Gastroesophageal sphincter (tissue), 4 donors: ENCODE measurements at regions not wholly inside any gene's neighbourhood (a gene's known extent, or its start where the extent isn't known, plus 50 kb on each side); places are given as distances from the start of the nearest gene placed in this dataset.

ENCODE experiments used
- ATAC-seq: fragments of 150-250 bp; one replicate; pipeline ENCODE4 v1.9.1; 2016; ENCODE audit warnings: mild to moderate bottlenecking, moderate library complexity
- H3K27ac ChIP-seq, 4 donors: fragments of 200-600 bp; sonication (generic) in 3 of 4; 1 replicate in 3 of 4; 2 replicates in 1 of 4; pipeline ENCODE4 v1.5.1; 2016 to 2019
- H3K27me3 ChIP-seq: fragments of 200-600 bp; sonication (generic); one replicate; pipeline ENCODE4 v1.5.1; 2019
- H3K36me3 ChIP-seq, 2 donors: fragments of 200-600 bp; sonication (generic); one replicate each; pipeline ENCODE4 v1.5.1; 2019; ENCODE audit warnings: control low read depth in 1 of 2
- H3K4me1 ChIP-seq, 3 donors: fragments of 200-600 bp; sonication (generic); 1 replicate in 2 of 3; 2 replicates in 1 of 3; pipeline ENCODE4 v1.5.1; 2016 to 2019; ENCODE audit warnings: control low read depth in 2 of 3
- H3K4me3 ChIP-seq, 2 donors: fragments of 200-600 bp; sonication (generic); one replicate each; pipeline ENCODE4 v1.5.1; 2019; ENCODE audit warnings: mild to moderate bottlenecking in 1 of 2, moderate library complexity in 1 of 2
- H3K9me3 ChIP-seq, 3 donors: fragments of 200-600 bp; sonication (generic); one replicate each; pipeline ENCODE4 v1.5.1; 2017 to 2019; ENCODE audit warnings: control low read depth in 2 of 3
- EP300 ChIP-seq: sonication (generic); formaldehyde crosslinking; IDR thresholded peaks from one replicate; pipeline ENCODE4 v1.6.1; 2017; ENCODE audit warnings: antibody characterized with exemption, mild to moderate bottlenecking
- POLR2A ChIP-seq, 2 donors: fragments of 450-650 bp; IDR thresholded peaks; one replicate each; pipeline ENCODE4 v1.6.1; 2017; ENCODE audit warnings: antibody characterized with exemption in 2 of 2, mild to moderate bottlenecking in 2 of 2, moderate library complexity in 1 of 2
- POLR2AphosphoS5 ChIP-seq: sonication (generic); formaldehyde crosslinking; IDR thresholded peaks from one replicate; pipeline ENCODE4 v1.6.1; 2017; ENCODE audit warnings: antibody characterized with exemption
- WGBS, 2 donors: methylation state at CpG; one replicate each; pipeline ENCODE4 v1.1.5; 2018; ENCODE audit warnings: low coverage in 1 of 2; 5-methylcytosine and 5-hydroxymethylcytosine counted together
- TF ChIP-seq, protein P1 (sequence below), 4 experiments: fragments of 200-600 bp in 2 of 4; fragments of 450-650 bp in 2 of 4; sonication (generic) in 1 of 4; IDR thresholded peaks; one replicate each; pipeline ENCODE4 v1.5.1; 2017 to 2019; ENCODE audit warnings: antibody characterized with exemption in 4 of 4, mild to moderate bottlenecking in 2 of 4, moderate library complexity in 2 of 4

GRCh38 chr10:30793093-30793492 lies 163.5 kb upstream of the LYZL2 start:
- ATAC-seq = no peak
- TF ChIP-seq POLR2AphosphoS5 (no peak), EP300 (no peak), POLR2A (IDR thresholded peaks at IDR 0.05) (no peak)
- TF ChIP-seq, protein P1, sequence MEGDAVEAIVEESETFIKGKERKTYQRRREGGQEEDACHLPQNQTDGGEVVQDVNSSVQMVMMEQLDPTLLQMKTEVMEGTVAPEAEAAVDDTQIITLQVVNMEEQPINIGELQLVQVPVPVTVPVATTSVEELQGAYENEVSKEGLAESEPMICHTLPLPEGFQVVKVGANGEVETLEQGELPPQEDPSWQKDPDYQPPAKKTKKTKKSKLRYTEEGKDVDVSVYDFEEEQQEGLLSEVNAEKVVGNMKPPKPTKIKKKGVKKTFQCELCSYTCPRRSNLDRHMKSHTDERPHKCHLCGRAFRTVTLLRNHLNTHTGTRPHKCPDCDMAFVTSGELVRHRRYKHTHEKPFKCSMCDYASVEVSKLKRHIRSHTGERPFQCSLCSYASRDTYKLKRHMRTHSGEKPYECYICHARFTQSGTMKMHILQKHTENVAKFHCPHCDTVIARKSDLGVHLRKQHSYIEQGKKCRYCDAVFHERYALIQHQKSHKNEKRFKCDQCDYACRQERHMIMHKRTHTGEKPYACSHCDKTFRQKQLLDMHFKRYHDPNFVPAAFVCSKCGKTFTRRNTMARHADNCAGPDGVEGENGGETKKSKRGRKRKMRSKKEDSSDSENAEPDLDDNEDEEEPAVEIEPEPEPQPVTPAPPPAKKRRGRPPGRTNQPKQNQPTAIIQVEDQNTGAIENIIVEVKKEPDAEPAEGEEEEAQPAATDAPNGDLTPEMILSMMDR (IDR thresholded peaks at IDR 0.05) = no peak
- Histone ChIP-seq H3K27ac (no peak overlapping the region), H3K4me1 (no peaks in the 10 kb centered on the region), H3K36me3 (no peaks in the 10 kb centered on the region), H3K9me3 (no peaks in the 10 kb centered on the region), H3K4me3 (no peak overlapping the region), H3K27me3 (no peaks in the 10 kb centered on the region)
- 89 to 95% methylated on average over 3 of the region's 3 CpGs for WGBS, 2 donors

GRCh38 chr10:30792025-30792424 lies 162.5 kb upstream of the LYZL2 start:
- TF ChIP-seq POLR2A (IDR thresholded peaks at IDR 0.05) (no peak), EP300 (no peak), POLR2AphosphoS5 (no peak)
- TF ChIP-seq, protein P1 (IDR thresholded peaks at IDR 0.05) = no peak
- ATAC-seq = no peak
- Histone ChIP-seq H3K4me1 (no peaks in the 10 kb centered on the region), H3K27me3 (no peaks in the 10 kb centered on the region), H3K27ac (no peak overlapping the region), H3K36me3 (no peaks in the 10 kb centered on the region), H3K9me3 (no peaks in the 10 kb centered on the region), H3K4me3 (no peak overlapping the region)
- WGBS, 2 donors = 73 to 89% methylated on average over 2 of the region's 2 CpGs

DNA sequence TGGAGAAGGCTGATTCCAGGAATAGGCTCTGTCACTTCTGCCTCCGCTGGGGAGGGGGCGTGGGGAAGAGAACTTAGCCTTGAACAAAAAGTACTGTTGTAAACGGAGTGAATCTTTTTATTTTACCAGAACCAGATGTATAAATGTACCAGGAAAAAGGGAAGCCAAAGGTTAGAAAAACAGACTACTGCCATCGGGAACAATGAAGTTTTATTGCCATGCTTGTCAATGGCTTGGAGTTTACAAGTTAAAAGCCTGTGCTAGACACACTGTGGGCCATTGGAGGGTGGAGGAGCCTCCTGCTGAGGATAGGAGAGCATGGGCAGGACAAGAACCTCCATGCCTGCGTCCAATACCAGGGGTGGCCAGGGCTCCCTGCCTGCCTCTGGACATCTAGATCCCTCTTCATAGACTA lies 161.7 kb upstream of the LYZL2 start:
- WGBS, 2 donors = 56 to 97% methylated on average over 2 to 3 of the region's 5 CpGs
- H3K27me3 ChIP-seq = no peaks in the 10 kb centered on the region
- TF ChIP-seq POLR2AphosphoS5 = no peak

DNA sequence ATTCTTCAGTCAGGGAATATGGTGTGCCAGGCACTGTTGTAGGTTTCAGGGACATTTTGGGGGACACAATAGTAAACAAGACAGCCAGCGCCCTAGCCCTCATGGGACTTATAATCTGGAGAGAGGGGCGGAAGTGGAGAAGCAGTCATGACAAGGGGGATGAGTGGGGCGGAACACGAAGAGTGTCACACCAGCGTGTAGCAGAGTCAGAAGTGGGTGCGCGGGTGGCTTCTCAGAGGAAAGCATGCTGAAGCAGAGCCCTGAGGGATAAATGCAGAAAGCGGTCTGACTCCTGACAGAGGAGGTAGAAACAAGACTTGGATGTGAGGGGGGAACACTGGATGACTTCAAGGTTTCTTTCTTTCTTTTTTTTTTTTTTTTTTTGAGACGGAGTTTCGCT lies 160.3 kb upstream of the LYZL2 start:
- TF ChIP-seq POLR2AphosphoS5 (no peak), EP300 (no peak), POLR2A (IDR thresholded peaks at IDR 0.05) (no peak)
- TF ChIP-seq, protein P1 (IDR thresholded peaks at IDR 0.05) = no peak
- 95 to 98% methylated on average over 7 to 9 of the region's 10 CpGs for WGBS, 2 donors
- H3K27ac ChIP-seq = no peak overlapping the region

More for the DNA sequence above, 161.7 kb upstream of the LYZL2 start:
- no peak for ATAC-seq
- H3K4me3 ChIP-seq = no peak overlapping the region
- no peaks in the 10 kb centered on the region for H3K9me3 ChIP-seq
- no peak overlapping the region for H3K27ac ChIP-seq
- no peaks in the 10 kb centered on the region for H3K36me3 ChIP-seq
- no peaks in the 10 kb centered on the region for H3K4me1 ChIP-seq

DNA sequence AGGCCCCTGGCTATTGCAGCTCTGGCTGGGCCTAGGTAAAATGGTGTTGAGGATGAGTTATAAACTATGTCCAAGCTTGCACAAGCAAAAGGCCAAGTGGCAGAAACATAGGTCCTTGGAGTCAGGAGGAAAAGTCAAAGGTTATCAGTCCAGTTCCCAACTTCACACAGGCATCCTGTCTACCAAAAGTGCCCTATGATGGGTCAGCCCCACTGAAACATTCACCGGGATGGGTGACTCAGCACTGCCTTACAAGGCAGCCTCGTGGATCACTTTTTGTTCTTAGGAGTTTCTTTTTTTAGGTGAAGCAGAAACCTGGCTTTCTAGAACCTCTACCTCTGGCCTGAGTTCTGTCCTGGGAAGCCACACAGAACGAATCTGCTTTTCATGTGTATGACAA lies 158.8 kb upstream of the LYZL2 start:
- H3K4me1 ChIP-seq = peaks cover 0 to 21% (median 0%) of the 10 kb centered on the region in 3 donors
- no peaks in the 10 kb centered on the region for H3K9me3 ChIP-seq
- no peak overlapping the region for H3K27ac ChIP-seq
- WGBS, 2 donors = 33 to 74% methylated on average over 1 to 2 of the region's 3 CpGs
- ATAC-seq = no peak
- H3K27me3 ChIP-seq = no peaks in the 10 kb centered on the region
- TF ChIP-seq POLR2AphosphoS5 = no peak
- TF ChIP-seq, protein P1 (IDR thresholded peaks at IDR 0.05) = no peak
- no peak for TF ChIP-seq EP300
- TF ChIP-seq POLR2A (IDR thresholded peaks at IDR 0.05) = no peak
- H3K4me3 ChIP-seq = no peak overlapping the region
- no peaks in the 10 kb centered on the region for H3K36me3 ChIP-seq

More for the DNA sequence above, 160.3 kb upstream of the LYZL2 start:
- H3K4me3 ChIP-seq = no peak overlapping the region
- H3K4me1 ChIP-seq = peaks cover 0 to 10% (median 0%) of the 10 kb centered on the region in 3 donors
- no peaks in the 10 kb centered on the region for H3K27me3 ChIP-seq
- no peaks in the 10 kb centered on the region for H3K9me3 ChIP-seq
- no peaks in the 10 kb centered on the region for H3K36me3 ChIP-seq
- ATAC-seq = no peak
